H1 (cell line): ENCODE measurements at regions not wholly inside any gene's neighbourhood (a gene's known extent, or its start where the extent isn't known, plus 50 kb on each side); places are given as distances from the start of the nearest gene placed in this dataset.
A peak's percentile ranks its signal among the peaks of the same experiment; 100 is the strongest.

Source experiments
- CTCF ChIA-PET: fragments of 300-600 bp; sonication (Branson Sonifier 250); formaldehyde crosslinking; loops from one replicate; lab custom pipeline; 2021; ENCODE audit not compliant: partially characterized antibody; lab: Charles Lee
- POLR2A ChIA-PET: fragments of 300-600 bp; sonication (Branson Sonifier 250); formaldehyde crosslinking; loops from one replicate; lab custom pipeline; 2021; ENCODE audit warnings: inconsistent platforms; ENCODE audit not compliant: partially characterized antibody; lab: Charles Lee
- DNase-seq, 2 experiments: peaks; one replicate each; pipeline versions ENCODE4 v3.0.0 to v3.0.0-alpha.2; 2010 to 2022; ENCODE audit warnings: low spot score in 2 of 2, low read depth in 1 of 2, mixed read lengths in 1 of 2
- FAIRE-seq: peaks from 2 replicates; lab custom pipeline; 2011; peaks lifted over from hg19 to GRCh38; lab: Jason Lieb, UNC
- H2AFZ ChIP-seq: 2 replicates; pipeline ENCODE4 v1.8.1; 2012; ENCODE audit warnings: low read length, inconsistent platforms
- H2AK5ac ChIP-seq: 2 replicates; pipeline ENCODE4 v1.6.1; 2013; ENCODE audit warnings: low read depth, low read length
- H2BK120ac ChIP-seq: replicated peaks from 2 replicates; pipeline ENCODE3; 2013; ENCODE audit warnings: low read depth, low read length, inconsistent platforms
- H2BK12ac ChIP-seq: 2 replicates; pipeline ENCODE4 v1.6.1; 2013; ENCODE audit warnings: low read depth, low read length
- H2BK15ac ChIP-seq: 2 replicates; pipeline ENCODE4 v1.6.1; 2013; ENCODE audit warnings: low read length
- H2BK20ac ChIP-seq: 2 replicates; pipeline ENCODE4 v1.6.1; 2013; ENCODE audit warnings: low read length
- H2BK5ac ChIP-seq: 2 replicates; pipeline ENCODE4 v1.6.1; 2013; ENCODE audit warnings: low read depth, low read length
- H3K14ac ChIP-seq: 2 replicates; pipeline ENCODE4 v1.6.1; 2013; ENCODE audit warnings: inconsistent platforms; ENCODE audit not compliant: insufficient read length
- H3K18ac ChIP-seq: 2 replicates; pipeline ENCODE4 v1.6.1; 2013; ENCODE audit warnings: low read length; ENCODE audit errors: extremely low read depth
- H3K23ac ChIP-seq: 2 replicates; pipeline ENCODE4 v1.6.1; 2013; ENCODE audit warnings: inconsistent platforms; ENCODE audit not compliant: insufficient read length
- H3K23me2 ChIP-seq: 2 replicates; pipeline ENCODE4 v1.6.1; 2013; ENCODE audit warnings: low read depth, low read length
- H3K27ac ChIP-seq: 2 replicates; pipeline ENCODE4 v1.6.1; 2011; ENCODE audit warnings: low read depth, low read length, inconsistent platforms
- H3K27me3 ChIP-seq, 4 experiments: replicated peaks in 1 of 4; 1 replicate in 1 of 4; 2 replicates in 3 of 4; pipeline versions ENCODE4 v1.6.1 to v1.8.1; 2011 to 2013; ENCODE audit warnings: low read length in 3 of 4, mild to moderate bottlenecking in 3 of 4, inconsistent platforms in 2 of 4, mixed read lengths in 2 of 4, moderate library complexity in 1 of 4; ENCODE audit not compliant: control insufficient read depth in 3 of 4, insufficient read depth in 3 of 4; ENCODE audit errors: extremely low read depth in 1 of 4
- H3K36me3 ChIP-seq, 4 experiments: 2 replicates each; pipeline versions ENCODE4 v1.6.1 to v1.8.1; 2011 to 2013; ENCODE audit warnings: mild to moderate bottlenecking in 4 of 4, low read length in 3 of 4, moderate library complexity in 2 of 4, control low read depth in 1 of 4, inconsistent platforms in 1 of 4; ENCODE audit not compliant: insufficient read depth in 4 of 4, control insufficient read depth in 2 of 4
- H3K4ac ChIP-seq: replicated peaks from 2 replicates; pipeline ENCODE3; 2013; ENCODE audit warnings: low read length, low read depth, mixed read lengths, inconsistent platforms; ENCODE audit not compliant: insufficient read length
- H3K4me1 ChIP-seq, 4 experiments: replicated peaks in 1 of 4; 1 replicate in 1 of 4; 2 replicates in 3 of 4; pipeline versions ENCODE4 v1.6.1 to v1.8.1; 2011 to 2013; ENCODE audit warnings: low read length in 3 of 4, inconsistent platforms in 2 of 4, mixed read lengths in 1 of 4; ENCODE audit not compliant: insufficient read depth in 4 of 4, control insufficient read depth in 3 of 4
- H3K4me2 ChIP-seq, 2 experiments: 2 replicates each; pipeline versions ENCODE4 v1.6.1 to v1.8.1; 2011 to 2013; ENCODE audit warnings: low read depth in 2 of 2, low read length in 2 of 2, control low read depth in 1 of 2, inconsistent platforms in 1 of 2, mild to moderate bottlenecking in 1 of 2; ENCODE audit not compliant: insufficient read depth in 1 of 2
- H3K4me3 ChIP-seq, 4 experiments: fragments of 200-600, 300-600 bp in 1 of 4; sonication (generic), shearing (Covaris generic), sonication (Bioruptor Twin) in 1 of 4; 2 replicates each; pipeline versions ENCODE4 v1.5.1 to v1.8.1; 2011 to 2016; ENCODE audit warnings: low read length in 4 of 4, low read depth in 3 of 4, control low read depth in 2 of 4, inconsistent platforms in 2 of 4, mild to moderate bottlenecking in 2 of 4, mixed read lengths in 1 of 4, moderate library complexity in 1 of 4; ENCODE audit not compliant: insufficient read depth in 2 of 4; ENCODE audit errors: extremely low read depth in 1 of 4
- H3K56ac ChIP-seq: replicated peaks from 2 replicates; pipeline ENCODE3; 2013; ENCODE audit warnings: low read depth, mild to moderate bottlenecking, mixed read lengths, low read length, inconsistent platforms; ENCODE audit not compliant: insufficient read length
- H3K79me1 ChIP-seq: 2 replicates; pipeline ENCODE4 v1.6.1; 2013; ENCODE audit warnings: low read depth, low read length, control low read depth
- H3K79me2 ChIP-seq, 2 experiments: 2 replicates each; pipeline versions ENCODE4 v1.6.1 to v1.8.1; 2012 to 2013; ENCODE audit warnings: low read length in 2 of 2, mild to moderate bottlenecking in 2 of 2, inconsistent platforms in 1 of 2; ENCODE audit not compliant: insufficient read depth in 2 of 2, control insufficient read depth in 1 of 2
- H3K9ac ChIP-seq, 4 experiments: replicated peaks in 1 of 4; 1 replicate in 1 of 4; 2 replicates in 3 of 4; pipeline versions ENCODE4 v1.6.1 to v1.8.1; 2011 to 2013; ENCODE audit warnings: low read depth in 3 of 4, low read length in 3 of 4, control low read depth in 2 of 4, mild to moderate bottlenecking in 2 of 4, moderate library complexity in 2 of 4, inconsistent platforms in 1 of 4; ENCODE audit errors: extremely low read depth in 1 of 4
- H3K9me3 ChIP-seq, 2 experiments: 2 replicates each; pipeline versions ENCODE4 v1.6.1 to v1.8.1; 2012 to 2013; ENCODE audit warnings: mild to moderate bottlenecking in 2 of 2, moderate library complexity in 2 of 2, control low read depth in 1 of 2, inconsistent platforms in 1 of 2, low read depth in 1 of 2, low read length in 1 of 2, mixed read lengths in 1 of 2; ENCODE audit not compliant: insufficient read depth in 2 of 2
- H4K20me1 ChIP-seq, 2 experiments: replicated peaks in 1 of 2; 2 replicates each; pipeline versions ENCODE3 to v1.8.1; 2011 to 2013; ENCODE audit warnings: inconsistent platforms in 2 of 2, low read length in 2 of 2, mild to moderate bottlenecking in 1 of 2; ENCODE audit not compliant: insufficient read depth in 2 of 2, control insufficient read depth in 1 of 2
- H4K5ac ChIP-seq: 2 replicates; pipeline ENCODE4 v1.6.1; 2013; ENCODE audit warnings: low read length, low read depth, mixed read lengths, inconsistent platforms; ENCODE audit not compliant: insufficient read length
- H4K8ac ChIP-seq: 2 replicates; pipeline ENCODE4 v1.8.0; 2013; ENCODE audit warnings: mild to moderate bottlenecking, moderate library complexity, low read length, inconsistent platforms; ENCODE audit not compliant: insufficient read depth; ENCODE audit errors: extremely low read depth
- H4K91ac ChIP-seq: replicated peaks from 2 replicates; pipeline ENCODE3; 2013; ENCODE audit warnings: low read length, mixed read lengths, inconsistent platforms; ENCODE audit not compliant: insufficient read length
- CEBPB ChIP-seq: IDR thresholded peaks from 2 replicates; pipeline ENCODE4 v1.6.1; 2012; ENCODE audit warnings: low read depth, low read length
- MAFK ChIP-seq: IDR thresholded peaks from 2 replicates; pipeline ENCODE4 v1.6.1; 2012; ENCODE audit warnings: low read depth, mild to moderate bottlenecking, improper control_type of control experiment, low read length
- WGBS, 2 experiments: shearing (Covaris generic) in 1 of 2; methylation state at CpG; one replicate each; pipeline versions ENCODE4 v1.1.6 to v1.1.7; 2013 to 2015; ENCODE audit warnings: low lambda C conversion rate in 2 of 2, mixed read lengths in 2 of 2, inconsistent platforms in 1 of 2, low coverage in 1 of 2, missing lambda C conversion rate in 1 of 2; ENCODE audit not compliant: insufficient replicate concordance in 2 of 2, insufficient coverage in 1 of 2, insufficient read length in 1 of 2; ENCODE audit errors: extremely low coverage in 1 of 2, missing lambda C conversion rate in 1 of 2; 5-methylcytosine and 5-hydroxymethylcytosine counted together

- H3K9ac ChIP-seq, result no peak overlapping the region
- DNase-seq, result no peak
- peaks cover 0 to 8% (median 3%) of the 10 kb centered on the region in 4 experiments; a peak in 3 of 7 replicates for H3K4me1 ChIP-seq
- no peak overlapping the region for H2AFZ ChIP-seq
- no peak overlapping the region for H3K4ac ChIP-seq
- no peak overlapping the region for H2BK5ac ChIP-seq
- H3K14ac ChIP-seq, result no peak overlapping the region
- no peaks in the 10 kb centered on the region for H3K23me2 ChIP-seq
- H2BK15ac ChIP-seq, result no peak overlapping the region
- H3K23ac ChIP-seq, result no peak overlapping the region
- H3K79me1 ChIP-seq, result no peaks in the 10 kb centered on the region
- CTCF ChIA-PET, result interaction anchor here (1.3 kb wide), 1 partner anchor 13 kb away, joined by 3 read pairs; no protein-coding TSS in a partner anchor
- POLR2A ChIA-PET, result no interaction called here
- H2BK20ac ChIP-seq, result no peak overlapping the region
- H2BK12ac ChIP-seq, result no peak overlapping the region
- no peak overlapping the region for H2BK120ac ChIP-seq
- no peaks in the 10 kb centered on the region for H4K20me1 ChIP-seq
- no peak overlapping the region for H3K18ac ChIP-seq
- no peak overlapping the region for H3K56ac ChIP-seq
- H2AK5ac ChIP-seq, result no peak overlapping the region
- H3K27me3 ChIP-seq, result no peaks in the 10 kb centered on the region
- H4K5ac ChIP-seq, result no peak overlapping the region
- WGBS, 2 experiments, result 94 to 100% methylated on average over 1 to 3 of the region's 3 CpGs
- no peak overlapping the region for H3K27ac ChIP-seq
- TF ChIP-seq CEBPB, result no peak
- TF ChIP-seq MAFK, result peak; percentile 54; the same call in 1 of the 2 replicates
- no peak for FAIRE-seq
- H4K8ac ChIP-seq, result no peak overlapping the region
- H3K36me3 ChIP-seq, result no peaks in the 10 kb centered on the region
- no peaks in the 10 kb centered on the region for H3K79me2 ChIP-seq
- no peaks in the 10 kb centered on the region for H3K9me3 ChIP-seq
- H3K4me2 ChIP-seq, result no peak overlapping the region
- H3K4me3 ChIP-seq, result no peak overlapping the region
- no peak overlapping the region for H4K91ac ChIP-seq
Measured at GRCh38 chr18:4858379-4859127, 338.5 kb downstream of the AKAIN1 start.
